A549 (cell line): ENCODE measurements at regions not wholly inside any gene's neighbourhood (a gene's known extent, or its start where the extent isn't known, plus 50 kb on each side); places are given as distances from the start of the nearest gene placed in this dataset.

ENCODE experiments used
- ATAC-seq, 2 experiments: fragments of 200-7000 bp in 1 of 2; fragments of >200 bp in 1 of 2; cut with Nextera tagmentation in 1 of 2; cut with Tn5 transposase in 1 of 2; 3 replicates each; pipeline versions ENCODE4 v1.8.0 to v1.9.1; 2018 to 2020; ENCODE audit warnings: mild to moderate bottlenecking in 1 of 2, moderate library complexity in 1 of 2
- CTCF ChIA-PET: fragments of 300-600 bp; sonication (Branson Sonifier 250); formaldehyde crosslinking; extraction: SDS; loops from one replicate; lab custom pipeline; 2021; ENCODE audit warnings: antibody characterized with exemption, inconsistent platforms; lab: Yijun Ruan, JAX
- POLR2A ChIA-PET: fragments of 350-600 bp; formaldehyde crosslinking; extraction: SDS; loops from one replicate; lab custom pipeline; 2021; ENCODE audit warnings: antibody characterized with exemption, inconsistent platforms; lab: Yijun Ruan, JAX
- DNase-seq, 2 experiments: peaks; one replicate each; pipeline versions ENCODE4 v3.0.0 to v3.0.0-alpha.2; 2011 to 2016; ENCODE audit warnings: low read depth in 1 of 2, low spot score in 1 of 2
- FAIRE-seq: peaks from 2 replicates; lab custom pipeline; 2011; peaks lifted over from hg19 to GRCh38; lab: Jason Lieb, UNC
- H3K27ac ChIP-seq, 2 experiments: fragments of >200 bp; sonication (Bioruptor Twin); formaldehyde crosslinking; 3 replicates each; pipeline ENCODE4 v1.5.1; 2016 to 2017
- H3K4me1 ChIP-seq: fragments of >200 bp; sonication (Bioruptor Twin); formaldehyde crosslinking; 3 replicates; pipeline ENCODE4 v1.6.1; 2016
- H3K4me2 ChIP-seq: fragments of >200 bp; sonication (Bioruptor Twin); formaldehyde crosslinking; 3 replicates; pipeline ENCODE4 v1.6.1; 2016
- H3K4me3 ChIP-seq: fragments of >200 bp; sonication (Bioruptor Twin); formaldehyde crosslinking; 3 replicates; pipeline ENCODE4 v1.5.1; 2016
- H3K9me3 ChIP-seq: fragments of >200 bp; sonication (Bioruptor Twin); formaldehyde crosslinking; 3 replicates; pipeline ENCODE4 v1.6.1; 2016
- CEBPB ChIP-seq, 2 experiments: fragments of >200 bp in 1 of 2; sonication (Bioruptor Twin) in 1 of 2; formaldehyde crosslinking in 1 of 2; IDR thresholded peaks; 2 replicates each; pipeline ENCODE4 v1.6.1; 2012 to 2016
- EHMT2 ChIP-seq: fragments of 200-600 bp; sonication (generic); IDR thresholded peaks from 2 replicates; pipeline ENCODE4 v1.6.1; 2016; ENCODE audit warnings: antibody characterized with exemption, low read depth, mild to moderate bottlenecking, moderate library complexity
- ESRRA ChIP-seq: fragments of 150-350 bp; IDR thresholded peaks from 2 replicates; pipeline ENCODE4 v1.6.1; 2014; ENCODE audit warnings: mild to moderate bottlenecking, low read length, borderline replicate concordance
- HOXA7 ChIP-seq: fragments of 250-450 bp; sonication (Bioruptor Pico); IDR thresholded peaks from 2 replicates; pipeline ENCODE4 v1.5.0; 2020; ENCODE audit warnings: mild to moderate bottlenecking, moderate library complexity
- HOXB13 ChIP-seq: fragments of 250-450 bp; sonication (Bioruptor Pico); IDR thresholded peaks from 2 replicates; pipeline ENCODE4 v1.5.0; 2020; ENCODE audit warnings: low read depth, mild to moderate bottlenecking, moderate library complexity
- HOXB5 ChIP-seq: fragments of 250-450 bp; sonication (Bioruptor Pico); IDR thresholded peaks from 2 replicates; pipeline ENCODE4 v1.5.0; 2020; ENCODE audit warnings: mild to moderate bottlenecking, moderate library complexity
- KDM1A ChIP-seq: fragments of 200-600 bp; sonication (generic); IDR thresholded peaks from 2 replicates; pipeline ENCODE4 v1.6.1; 2016; ENCODE audit warnings: low read depth, mild to moderate bottlenecking
- MAFK ChIP-seq: fragments of 450-650 bp; IDR thresholded peaks from 2 replicates; pipeline ENCODE4 v1.6.1; 2014; ENCODE audit not compliant: partially characterized antibody
- NFE2L2 ChIP-seq: fragments of 150-350 bp; conservative IDR thresholded peaks from 2 replicates; pipeline ENCODE4 v1.6.1; 2014; ENCODE audit warnings: low read length
- NPAS2 ChIP-seq: fragments of 250-450 bp; sonication (Bioruptor Pico); IDR thresholded peaks from 2 replicates; pipeline ENCODE4 v1.8.0; 2022; ENCODE audit warnings: mild to moderate bottlenecking, moderate library complexity, borderline replicate concordance
- NR3C1 ChIP-seq: fragments of >200 bp; sonication (Bioruptor Twin); formaldehyde crosslinking; IDR thresholded peaks from 3 replicates; pipeline ENCODE4 v1.6.1; 2017
- PHF8 ChIP-seq: fragments of 200-600 bp; sonication (generic); IDR thresholded peaks from 2 replicates; pipeline ENCODE4 v1.6.1; 2016; ENCODE audit warnings: low read depth, mild to moderate bottlenecking, antibody characterized with exemption, moderate library complexity, borderline replicate concordance
- RAD21 ChIP-seq, 2 experiments: fragments of >200 bp in 1 of 2; sonication (Bioruptor Twin) in 1 of 2; formaldehyde crosslinking in 1 of 2; IDR thresholded peaks in 1 of 2; conservative IDR thresholded peaks in 1 of 2; 2 replicates in 1 of 2; 3 replicates in 1 of 2; pipeline ENCODE4 v1.6.1; 2012 to 2018; ENCODE audit warnings: inconsistent platforms in 1 of 2
- RARB ChIP-seq: fragments of 250-450 bp; sonication (Bioruptor Pico); IDR thresholded peaks from 2 replicates; pipeline ENCODE4 v1.8.0; 2021; ENCODE audit warnings: mild to moderate bottlenecking, moderate library complexity
- RNF2 ChIP-seq: fragments of 200-600 bp; sonication (generic); IDR thresholded peaks from 2 replicates; pipeline ENCODE4 v1.6.1; 2016; ENCODE audit warnings: low read depth, mild to moderate bottlenecking, antibody characterized with exemption, moderate library complexity, borderline replicate concordance
- SMC3 ChIP-seq: fragments of >200 bp; sonication (Bioruptor Twin); formaldehyde crosslinking; IDR thresholded peaks from 3 replicates; pipeline ENCODE4 v1.6.1; 2018; ENCODE audit warnings: inconsistent platforms
- SREBF2 ChIP-seq: fragments of 450-650 bp; IDR thresholded peaks from 2 replicates; pipeline ENCODE4 v1.6.1; 2014; ENCODE audit warnings: mild to moderate bottlenecking, moderate library complexity
- TFCP2L1 ChIP-seq: fragments of 250-450 bp; sonication (Bioruptor Pico); IDR thresholded peaks from 2 replicates; pipeline ENCODE4 v1.5.0; 2021; ENCODE audit warnings: mild to moderate bottlenecking
- TP53 ChIP-seq: fragments of 250-450 bp; sonication (Bioruptor Pico); IDR thresholded peaks from 2 replicates; pipeline ENCODE4 v1.5.0; 2021; ENCODE audit warnings: mild to moderate bottlenecking, moderate library complexity
- ZFP36 ChIP-seq: fragments of 450-650 bp; IDR thresholded peaks from 2 replicates; pipeline ENCODE4 v1.6.1; 2014; ENCODE audit warnings: borderline replicate concordance; ENCODE audit not compliant: partially characterized antibody
- ZSCAN20 ChIP-seq: fragments of 250-450 bp; sonication (Bioruptor Pico); IDR thresholded peaks from 2 replicates; pipeline ENCODE4 v1.8.0; 2022; ENCODE audit warnings: mild to moderate bottlenecking, moderate library complexity
- WGBS: methylation state at CpG from one replicate; pipeline ENCODE4 v1.1.6; 2017; ENCODE audit errors: missing lambda C conversion rate; 5-methylcytosine and 5-hydroxymethylcytosine counted together
- TF ChIP-seq, protein P1 (sequence below): fragments of >200 bp; sonication (Bioruptor Twin); formaldehyde crosslinking; IDR thresholded peaks from 2 replicates; pipeline ENCODE4 v1.6.1; 2016
- TF ChIP-seq, protein P2 (sequence below): IDR thresholded peaks from 2 replicates; pipeline ENCODE4 v1.6.1; 2012
- TF ChIP-seq, protein P3 (sequence below): IDR thresholded peaks from 2 replicates; pipeline ENCODE4 v1.6.1; 2012
- TF ChIP-seq, protein P4 (sequence below): fragments of >200 bp; sonication (Bioruptor Twin); formaldehyde crosslinking; IDR thresholded peaks from 3 replicates; pipeline ENCODE4 v1.5.1; 2016
- TF ChIP-seq, protein P5 (sequence below): fragments of 150-350 bp; IDR thresholded peaks from 2 replicates; pipeline ENCODE4 v1.6.1; 2014; ENCODE audit warnings: low read depth, mild to moderate bottlenecking, low read length
- TF ChIP-seq, protein P6 (sequence below): fragments of 200-600 bp; sonication (generic); IDR thresholded peaks from 2 replicates; pipeline ENCODE4 v1.6.1; 2016; ENCODE audit warnings: antibody characterized with exemption, mild to moderate bottlenecking, moderate library complexity

DNA sequence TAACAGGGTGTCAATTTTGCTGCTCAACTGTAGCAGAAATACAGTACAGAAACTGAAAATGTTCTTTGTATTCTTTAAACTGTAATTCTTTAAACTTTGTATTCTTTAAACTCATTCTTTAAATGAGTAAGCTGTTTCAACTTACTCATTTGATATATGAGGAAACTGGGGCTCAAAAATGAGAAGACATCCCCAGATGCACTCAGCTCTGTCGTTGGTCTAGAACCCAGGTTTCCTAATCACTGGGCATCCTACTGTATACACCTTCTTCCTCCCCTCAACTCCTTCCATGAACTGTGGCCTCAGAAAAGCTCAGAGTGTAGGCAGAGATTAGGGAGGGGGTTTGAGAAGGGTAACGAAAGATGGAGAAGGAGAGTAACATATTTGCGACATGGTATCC is 136.5 kb upstream of the MAST4 start:
- H3K9me3 ChIP-seq: no peaks in the 10 kb centered on the region
- FAIRE-seq (no peak), ATAC-seq (no peak), DNase-seq (no peak)
- no peaks in the 10 kb centered on the region for H3K4me1 ChIP-seq
- no peak overlapping the region for H3K27ac ChIP-seq
- CTCF ChIA-PET: no interaction called here
- no peak overlapping the region for H3K4me2 ChIP-seq
- POLR2A ChIA-PET: no interaction called here
- TF ChIP-seq, protein P1, sequence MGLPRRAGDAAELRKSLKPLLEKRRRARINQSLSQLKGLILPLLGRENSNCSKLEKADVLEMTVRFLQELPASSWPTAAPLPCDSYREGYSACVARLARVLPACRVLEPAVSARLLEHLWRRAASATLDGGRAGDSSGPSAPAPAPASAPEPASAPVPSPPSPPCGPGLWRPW: no peak
- no peak for TF ChIP-seq HOXA7 (CRISPR knock-in tag)
- TF ChIP-seq RNF2: no peak
- no peak for TF ChIP-seq RAD21 (conservative IDR thresholded peaks at IDR 0.05 in 1 of 2, IDR thresholded peaks at IDR 0.05 in 1 of 2)
- no peak for TF ChIP-seq ZSCAN20 (CRISPR knock-in tag)
- TF ChIP-seq CEBPB (IDR thresholded peaks at IDR 0.05): no peak
- TF ChIP-seq SREBF2: no peak
- TF ChIP-seq RARB (CRISPR knock-in tag): no peak
- TF ChIP-seq EHMT2: no peak
- TF ChIP-seq ESRRA: no peak
- no peak for TF ChIP-seq ZFP36
- no peak for TF ChIP-seq NFE2L2
- TF ChIP-seq, protein P2, sequence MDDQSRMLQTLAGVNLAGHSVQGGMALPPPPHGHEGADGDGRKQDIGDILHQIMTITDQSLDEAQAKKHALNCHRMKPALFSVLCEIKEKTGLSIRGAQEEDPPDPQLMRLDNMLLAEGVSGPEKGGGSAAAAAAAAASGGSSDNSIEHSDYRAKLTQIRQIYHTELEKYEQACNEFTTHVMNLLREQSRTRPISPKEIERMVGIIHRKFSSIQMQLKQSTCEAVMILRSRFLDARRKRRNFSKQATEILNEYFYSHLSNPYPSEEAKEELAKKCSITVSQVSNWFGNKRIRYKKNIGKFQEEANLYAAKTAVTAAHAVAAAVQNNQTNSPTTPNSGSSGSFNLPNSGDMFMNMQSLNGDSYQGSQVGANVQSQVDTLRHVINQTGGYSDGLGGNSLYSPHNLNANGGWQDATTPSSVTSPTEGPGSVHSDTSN: no peak
- no peak for TF ChIP-seq HOXB13 (CRISPR knock-in tag)
- no peak for TF ChIP-seq MAFK
- TF ChIP-seq, protein P3, sequence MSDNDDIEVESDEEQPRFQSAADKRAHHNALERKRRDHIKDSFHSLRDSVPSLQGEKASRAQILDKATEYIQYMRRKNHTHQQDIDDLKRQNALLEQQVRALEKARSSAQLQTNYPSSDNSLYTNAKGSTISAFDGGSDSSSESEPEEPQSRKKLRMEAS: no peak
- TF ChIP-seq, protein P4, sequence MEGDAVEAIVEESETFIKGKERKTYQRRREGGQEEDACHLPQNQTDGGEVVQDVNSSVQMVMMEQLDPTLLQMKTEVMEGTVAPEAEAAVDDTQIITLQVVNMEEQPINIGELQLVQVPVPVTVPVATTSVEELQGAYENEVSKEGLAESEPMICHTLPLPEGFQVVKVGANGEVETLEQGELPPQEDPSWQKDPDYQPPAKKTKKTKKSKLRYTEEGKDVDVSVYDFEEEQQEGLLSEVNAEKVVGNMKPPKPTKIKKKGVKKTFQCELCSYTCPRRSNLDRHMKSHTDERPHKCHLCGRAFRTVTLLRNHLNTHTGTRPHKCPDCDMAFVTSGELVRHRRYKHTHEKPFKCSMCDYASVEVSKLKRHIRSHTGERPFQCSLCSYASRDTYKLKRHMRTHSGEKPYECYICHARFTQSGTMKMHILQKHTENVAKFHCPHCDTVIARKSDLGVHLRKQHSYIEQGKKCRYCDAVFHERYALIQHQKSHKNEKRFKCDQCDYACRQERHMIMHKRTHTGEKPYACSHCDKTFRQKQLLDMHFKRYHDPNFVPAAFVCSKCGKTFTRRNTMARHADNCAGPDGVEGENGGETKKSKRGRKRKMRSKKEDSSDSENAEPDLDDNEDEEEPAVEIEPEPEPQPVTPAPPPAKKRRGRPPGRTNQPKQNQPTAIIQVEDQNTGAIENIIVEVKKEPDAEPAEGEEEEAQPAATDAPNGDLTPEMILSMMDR: no peak
- TF ChIP-seq, protein P5, sequence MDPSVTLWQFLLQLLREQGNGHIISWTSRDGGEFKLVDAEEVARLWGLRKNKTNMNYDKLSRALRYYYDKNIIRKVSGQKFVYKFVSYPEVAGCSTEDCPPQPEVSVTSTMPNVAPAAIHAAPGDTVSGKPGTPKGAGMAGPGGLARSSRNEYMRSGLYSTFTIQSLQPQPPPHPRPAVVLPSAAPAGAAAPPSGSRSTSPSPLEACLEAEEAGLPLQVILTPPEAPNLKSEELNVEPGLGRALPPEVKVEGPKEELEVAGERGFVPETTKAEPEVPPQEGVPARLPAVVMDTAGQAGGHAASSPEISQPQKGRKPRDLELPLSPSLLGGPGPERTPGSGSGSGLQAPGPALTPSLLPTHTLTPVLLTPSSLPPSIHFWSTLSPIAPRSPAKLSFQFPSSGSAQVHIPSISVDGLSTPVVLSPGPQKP: no peak
- TF ChIP-seq KDM1A: no peak
- TF ChIP-seq NR3C1: no peak
- H3K4me3 ChIP-seq: no peak overlapping the region
- 42% methylated on average over 3 of the region's 3 CpGs for WGBS

DNA sequence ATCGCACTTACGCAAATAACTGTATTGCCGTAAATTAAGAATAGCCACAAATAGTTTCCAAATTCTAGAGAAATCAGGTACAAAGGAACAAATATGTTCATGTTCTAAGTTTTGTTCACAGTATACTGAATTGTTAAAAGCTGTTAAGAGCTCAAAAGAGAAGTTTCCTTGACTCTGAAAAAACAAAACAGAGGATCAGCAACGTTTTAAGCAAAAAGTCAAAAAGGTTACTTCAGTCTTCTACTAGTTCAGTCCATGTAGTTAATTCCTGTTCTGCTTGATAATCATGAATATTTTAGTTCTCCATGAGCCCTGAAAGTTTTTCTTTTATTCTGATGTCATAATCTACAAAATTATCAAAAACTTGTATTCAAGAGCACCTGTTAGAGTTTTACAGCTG is 128.6 kb upstream of the MAST4 start:
- ChIA-PET POLR2A (no interaction called here), CTCF (no interaction called here)
- WGBS: 48% methylated on average over 4 of the region's 4 CpGs
- no peak overlapping the region for H3K4me2 ChIP-seq
- H3K27ac ChIP-seq: no peak overlapping the region
- no peaks in the 10 kb centered on the region for H3K4me1 ChIP-seq
- peaks cover 3% of the 10 kb centered on the region; the same call in 1 of the 3 replicates for H3K9me3 ChIP-seq
- ATAC-seq (no peak), FAIRE-seq (no peak), DNase-seq (no peak)
- no peak overlapping the region for H3K4me3 ChIP-seq
- TF ChIP-seq NR3C1 (no peak), EHMT2 (no peak), SMC3 (no peak), NPAS2 (no peak), HOXB13 (CRISPR knock-in tag) (no peak), MAFK (no peak), ESRRA (no peak), TP53 (no peak), TFCP2L1 (CRISPR knock-in tag) (no peak), SREBF2 (no peak), PHF8 (no peak), HOXB5 (CRISPR knock-in tag) (no peak)
- TF ChIP-seq, protein P3: no peak
- TF ChIP-seq, protein P6, sequence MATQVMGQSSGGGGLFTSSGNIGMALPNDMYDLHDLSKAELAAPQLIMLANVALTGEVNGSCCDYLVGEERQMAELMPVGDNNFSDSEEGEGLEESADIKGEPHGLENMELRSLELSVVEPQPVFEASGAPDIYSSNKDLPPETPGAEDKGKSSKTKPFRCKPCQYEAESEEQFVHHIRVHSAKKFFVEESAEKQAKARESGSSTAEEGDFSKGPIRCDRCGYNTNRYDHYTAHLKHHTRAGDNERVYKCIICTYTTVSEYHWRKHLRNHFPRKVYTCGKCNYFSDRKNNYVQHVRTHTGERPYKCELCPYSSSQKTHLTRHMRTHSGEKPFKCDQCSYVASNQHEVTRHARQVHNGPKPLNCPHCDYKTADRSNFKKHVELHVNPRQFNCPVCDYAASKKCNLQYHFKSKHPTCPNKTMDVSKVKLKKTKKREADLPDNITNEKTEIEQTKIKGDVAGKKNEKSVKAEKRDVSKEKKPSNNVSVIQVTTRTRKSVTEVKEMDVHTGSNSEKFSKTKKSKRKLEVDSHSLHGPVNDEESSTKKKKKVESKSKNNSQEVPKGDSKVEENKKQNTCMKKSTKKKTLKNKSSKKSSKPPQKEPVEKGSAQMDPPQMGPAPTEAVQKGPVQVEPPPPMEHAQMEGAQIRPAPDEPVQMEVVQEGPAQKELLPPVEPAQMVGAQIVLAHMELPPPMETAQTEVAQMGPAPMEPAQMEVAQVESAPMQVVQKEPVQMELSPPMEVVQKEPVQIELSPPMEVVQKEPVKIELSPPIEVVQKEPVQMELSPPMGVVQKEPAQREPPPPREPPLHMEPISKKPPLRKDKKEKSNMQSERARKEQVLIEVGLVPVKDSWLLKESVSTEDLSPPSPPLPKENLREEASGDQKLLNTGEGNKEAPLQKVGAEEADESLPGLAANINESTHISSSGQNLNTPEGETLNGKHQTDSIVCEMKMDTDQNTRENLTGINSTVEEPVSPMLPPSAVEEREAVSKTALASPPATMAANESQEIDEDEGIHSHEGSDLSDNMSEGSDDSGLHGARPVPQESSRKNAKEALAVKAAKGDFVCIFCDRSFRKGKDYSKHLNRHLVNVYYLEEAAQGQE: no peak
